ENCODE measurements at regions not wholly inside any gene's neighbourhood (a gene's known extent, or its start where the extent isn't known, plus 50 kb on each side); places are given as distances from the start of the nearest gene placed in this dataset.

DNA sequence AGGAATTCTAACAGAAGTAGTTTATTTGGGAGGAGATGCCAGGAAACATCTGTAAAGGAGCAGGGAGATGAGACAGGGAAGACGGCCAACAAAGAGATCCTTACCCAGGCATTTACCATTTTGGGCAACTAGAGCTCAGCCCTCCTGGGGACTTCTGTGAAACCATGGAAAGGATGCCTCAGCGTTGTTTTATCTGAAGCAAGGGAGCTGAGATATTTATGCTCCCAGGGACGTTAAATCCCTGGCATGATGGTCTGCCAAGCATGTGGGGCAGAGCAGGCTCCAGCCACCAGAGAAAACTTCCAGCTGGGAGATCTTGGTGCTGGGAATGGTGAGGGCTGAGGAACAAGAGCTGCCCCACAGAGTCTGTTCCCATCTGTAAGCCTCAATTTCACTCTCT, 114.8 kb upstream of the FOXF1 start:
- Histone ChIP-seq H2BK120ac (ENCODE audit: low read depth, low read length) (no peak overlapping the region), H3K23ac (ENCODE audit: low read depth, low read length, poor library complexity) (no peak overlapping the region), H3K18ac (ENCODE audit: low read length) (no peak overlapping the region), H3K9me3 (replicated peaks in 1 of 2; ENCODE audit: control insufficient read depth in 2 of 2, insufficient read depth in 1 of 2, low read depth in 1 of 2, low read length in 2 of 2) (no peaks in the 10 kb centered on the region), H3K4me3 (ENCODE audit: low read length in 2 of 2) (no peak overlapping the region), H3K79me1 (ENCODE audit: low read depth, low read length) (no peaks in the 10 kb centered on the region), H2BK12ac (ENCODE audit: low read length) (no peak overlapping the region), H3K27me3 (ENCODE audit: control insufficient read depth in 3 of 3, insufficient read depth in 3 of 3, low read depth in 1 of 3, low read length in 3 of 3) (peaks cover 0 to 10% (median 0%) of the 10 kb centered on the region in 3 experiments), H3K14ac (ENCODE audit: low read length) (no peak overlapping the region), H3K27ac (replicated peaks; ENCODE audit: low read length) (no peak overlapping the region), H3K9ac (ENCODE audit: low read depth, low read length, poor library complexity) (no peak overlapping the region), H4K91ac (ENCODE audit: low read depth, low read length, poor library complexity) (no peak overlapping the region), H3K4me2 (ENCODE audit: insufficient read depth, low read length, poor library complexity, severe bottlenecking) (no peak overlapping the region), H3K4ac (ENCODE audit: low read length) (no peak overlapping the region), H3K36me3 (replicated peaks in 1 of 2; ENCODE audit: control insufficient read depth in 2 of 2, insufficient read depth in 2 of 2, low read length in 2 of 2) (no peaks in the 10 kb centered on the region), H2AFZ (ENCODE audit: low read length) (no peak overlapping the region), H2BK5ac (ENCODE audit: low read length) (no peak overlapping the region), H3K4me1 (ENCODE audit: control insufficient read depth in 2 of 2, insufficient read depth in 1 of 2, low read depth in 1 of 2, low read length in 2 of 2) (peaks cover 0 to 8% of the 10 kb centered on the region in 2 donors), H2AK5ac (ENCODE audit: low read depth, low read length) (no peak overlapping the region), H4K8ac (ENCODE audit: low read depth, low read length) (no peak overlapping the region), H2BK15ac (ENCODE audit: low read length) (no peak overlapping the region)
- WGBS, 2 donors (ENCODE audit: extremely low coverage in 2 of 2, insufficient read length in 2 of 2, insufficient replicate concordance in 1 of 2) = no CpG with 5 or more reads among the region's 3 CpGs
- no peak for DNase-seq (ENCODE audit: low spot score)

- Histone ChIP-seq H3K18ac (ENCODE audit: low read length) (peak overlapping the region; percentile 23), H3K4ac (ENCODE audit: low read length) (no peak overlapping the region), H3K36me3 (replicated peaks in 1 of 2; ENCODE audit: control insufficient read depth in 2 of 2, insufficient read depth in 2 of 2, low read length in 2 of 2) (no peaks in the 10 kb centered on the region), H3K23ac (ENCODE audit: low read depth, low read length, poor library complexity) (no peak overlapping the region), H3K4me3 (ENCODE audit: low read length in 2 of 2) (no peak overlapping the region), H3K27me3 (ENCODE audit: control insufficient read depth in 3 of 3, insufficient read depth in 3 of 3, low read depth in 1 of 3, low read length in 3 of 3) (peaks cover 0 to 6% (median 0%) of the 10 kb centered on the region in 3 experiments), H3K4me1 (ENCODE audit: control insufficient read depth in 2 of 2, insufficient read depth in 1 of 2, low read depth in 1 of 2, low read length in 2 of 2) (peaks cover 0 to 8% of the 10 kb centered on the region in 2 donors), H2BK120ac (ENCODE audit: low read depth, low read length) (no peak overlapping the region), H2BK15ac (ENCODE audit: low read length) (no peak overlapping the region), H2AK5ac (ENCODE audit: low read depth, low read length) (no peak overlapping the region), H3K4me2 (ENCODE audit: insufficient read depth, low read length, poor library complexity, severe bottlenecking) (no peak overlapping the region), H4K91ac (ENCODE audit: low read depth, low read length, poor library complexity) (no peak overlapping the region), H2BK12ac (ENCODE audit: low read length) (no peak overlapping the region), H2BK5ac (ENCODE audit: low read length) (no peak overlapping the region), H3K79me1 (ENCODE audit: low read depth, low read length) (no peaks in the 10 kb centered on the region), H2AFZ (ENCODE audit: low read length) (peak overlapping the region; percentile 51), H3K9ac (ENCODE audit: low read depth, low read length, poor library complexity) (no peak overlapping the region), H3K14ac (ENCODE audit: low read length) (no peak overlapping the region), H3K9me3 (replicated peaks in 1 of 2; ENCODE audit: control insufficient read depth in 2 of 2, insufficient read depth in 1 of 2, low read depth in 1 of 2, low read length in 2 of 2) (no peaks in the 10 kb centered on the region), H4K8ac (ENCODE audit: low read depth, low read length) (no peak overlapping the region), H3K27ac (replicated peaks; ENCODE audit: low read length) (peak overlapping the region; percentile 18)
- no CpG with 5 or more reads among the region's 10 CpGs for WGBS, 2 donors (ENCODE audit: extremely low coverage in 2 of 2, insufficient read length in 2 of 2, insufficient replicate concordance in 1 of 2)
- DNase-seq (ENCODE audit: low spot score) = no peak
Measured at GRCh38 chr16:86396422-86396821, 113.9 kb upstream of the FOXF1 start.

GRCh38 chr16:86396901-86397311, 113.4 kb upstream of the FOXF1 start:
- Histone ChIP-seq H2AFZ (ENCODE audit: low read length) (peak overlapping the region; percentile 51), H2BK15ac (ENCODE audit: low read length) (no peak overlapping the region), H3K18ac (ENCODE audit: low read length) (peak overlapping the region; percentile 23), H3K23ac (ENCODE audit: low read depth, low read length, poor library complexity) (no peak overlapping the region), H2AK5ac (ENCODE audit: low read depth, low read length) (no peak overlapping the region), H4K91ac (ENCODE audit: low read depth, low read length, poor library complexity) (no peak overlapping the region), H3K9me3 (replicated peaks in 1 of 2; ENCODE audit: control insufficient read depth in 2 of 2, insufficient read depth in 1 of 2, low read depth in 1 of 2, low read length in 2 of 2) (no peaks in the 10 kb centered on the region), H3K27ac (replicated peaks; ENCODE audit: low read length) (no peak overlapping the region), H3K9ac (ENCODE audit: low read depth, low read length, poor library complexity) (no peak overlapping the region), H3K4me3 (ENCODE audit: low read length in 2 of 2) (no peak overlapping the region), H4K8ac (ENCODE audit: low read depth, low read length) (no peak overlapping the region), H3K4me2 (ENCODE audit: insufficient read depth, low read length, poor library complexity, severe bottlenecking) (no peak overlapping the region), H3K4ac (ENCODE audit: low read length) (no peak overlapping the region), H3K79me1 (ENCODE audit: low read depth, low read length) (no peaks in the 10 kb centered on the region), H3K36me3 (replicated peaks in 1 of 2; ENCODE audit: control insufficient read depth in 2 of 2, insufficient read depth in 2 of 2, low read length in 2 of 2) (no peaks in the 10 kb centered on the region), H2BK5ac (ENCODE audit: low read length) (no peak overlapping the region), H3K14ac (ENCODE audit: low read length) (no peak overlapping the region), H3K4me1 (ENCODE audit: control insufficient read depth in 2 of 2, insufficient read depth in 1 of 2, low read depth in 1 of 2, low read length in 2 of 2) (peaks cover 0 to 8% of the 10 kb centered on the region in 2 donors), H3K27me3 (ENCODE audit: control insufficient read depth in 3 of 3, insufficient read depth in 3 of 3, low read depth in 1 of 3, low read length in 3 of 3) (peaks cover 0 to 3% (median 0%) of the 10 kb centered on the region in 3 experiments), H2BK12ac (ENCODE audit: low read length) (no peak overlapping the region), H2BK120ac (ENCODE audit: low read depth, low read length) (no peak overlapping the region)
- no CpG with 5 or more reads among the region's 9 CpGs for WGBS, 2 donors (ENCODE audit: extremely low coverage in 2 of 2, insufficient read length in 2 of 2, insufficient replicate concordance in 1 of 2)
- DNase-seq (ENCODE audit: low spot score) = no peak

- Histone ChIP-seq H3K23ac (ENCODE audit: low read depth, low read length, poor library complexity) (no peak overlapping the region), H3K4me1 (ENCODE audit: control insufficient read depth in 2 of 2, insufficient read depth in 1 of 2, low read depth in 1 of 2, low read length in 2 of 2) (peaks cover 0 to 8% of the 10 kb centered on the region in 2 donors), H3K14ac (ENCODE audit: low read length) (no peak overlapping the region), H4K91ac (ENCODE audit: low read depth, low read length, poor library complexity) (no peak overlapping the region), H2AFZ (ENCODE audit: low read length) (no peak overlapping the region), H3K9me3 (replicated peaks in 1 of 2; ENCODE audit: control insufficient read depth in 2 of 2, insufficient read depth in 1 of 2, low read depth in 1 of 2, low read length in 2 of 2) (no peaks in the 10 kb centered on the region), H3K4ac (ENCODE audit: low read length) (no peak overlapping the region), H3K36me3 (replicated peaks in 1 of 2; ENCODE audit: control insufficient read depth in 2 of 2, insufficient read depth in 2 of 2, low read length in 2 of 2) (no peaks in the 10 kb centered on the region), H2BK5ac (ENCODE audit: low read length) (no peak overlapping the region), H3K27ac (replicated peaks; ENCODE audit: low read length) (no peak overlapping the region), H3K18ac (ENCODE audit: low read length) (no peak overlapping the region), H3K27me3 (ENCODE audit: control insufficient read depth in 3 of 3, insufficient read depth in 3 of 3, low read depth in 1 of 3, low read length in 3 of 3) (peaks cover 0 to 2% (median 0%) of the 10 kb centered on the region in 3 experiments), H2BK12ac (ENCODE audit: low read length) (no peak overlapping the region), H2BK120ac (ENCODE audit: low read depth, low read length) (no peak overlapping the region), H3K9ac (ENCODE audit: low read depth, low read length, poor library complexity) (no peak overlapping the region), H2AK5ac (ENCODE audit: low read depth, low read length) (no peak overlapping the region), H2BK15ac (ENCODE audit: low read length) (no peak overlapping the region), H4K8ac (ENCODE audit: low read depth, low read length) (no peak overlapping the region), H3K4me3 (ENCODE audit: low read length in 2 of 2) (no peak overlapping the region), H3K4me2 (ENCODE audit: insufficient read depth, low read length, poor library complexity, severe bottlenecking) (no peak overlapping the region), H3K79me1 (ENCODE audit: low read depth, low read length) (no peaks in the 10 kb centered on the region)
- WGBS, 2 donors (ENCODE audit: extremely low coverage in 2 of 2, insufficient read length in 2 of 2, insufficient replicate concordance in 1 of 2) = no CpG with 5 or more reads among the region's 6 CpGs
- DNase-seq (ENCODE audit: low spot score) = no peak
Measured at GRCh38 chr16:86398201-86398600, 112.1 kb upstream of the FOXF1 start.
